HG03280 (cell line): ENCODE measurements at regions not wholly inside any gene's neighbourhood (a gene's known extent, or its start where the extent isn't known, plus 50 kb on each side); places are given as distances from the start of the nearest gene placed in this dataset.
"Not testable (repeated sequence)": the region's sequence is repeated elsewhere in the genome, so short reads cannot be mapped to it uniquely, and the experiment has no call there.

Source experiments
- ATAC-seq: cut with Tn5 transposase; IDR thresholded peaks from one replicate; pipeline ENCODE4 v1.9.1; 2021; ENCODE audit warnings: mild to moderate bottlenecking, moderate library complexity; ENCODE audit not compliant: unreplicated experiment

- no peak for ATAC-seq
Measured at GRCh38 chr4:33068539-33068938, 2348.4 kb downstream of the PCDH7 start.

GRCh38 chr4:33071535-33071934 is 2351.4 kb downstream of the PCDH7 start:
- no peak for ATAC-seq

- no peak for ATAC-seq
Measured at GRCh38 chr4:33072298-33073089, 2352.3 kb downstream of the PCDH7 start.

- ATAC-seq: no peak
Measured at GRCh38 chr4:33073811-33074210, 2353.6 kb downstream of the PCDH7 start.

- ATAC-seq: no peak
Measured at GRCh38 chr4:33078145-33078544, 2358.0 kb downstream of the PCDH7 start.

- ATAC-seq: no peak
Measured at GRCh38 chr4:33080275-33080674, 2360.1 kb downstream of the PCDH7 start.

GRCh38 chr4:33085709-33086108 is 2365.5 kb downstream of the PCDH7 start:
- no peak for ATAC-seq

GRCh38 chr4:33086331-33086925 is 2366.3 kb downstream of the PCDH7 start:
- ATAC-seq: no peak

GRCh38 chr4:33088713-33089112 is 2368.5 kb downstream of the PCDH7 start:
- ATAC-seq: no peak

- no peak for ATAC-seq
Measured at GRCh38 chr4:33090910-33091309, 2370.7 kb downstream of the PCDH7 start.

- ATAC-seq: no peak
Measured at GRCh38 chr4:33091961-33092360, 2371.8 kb downstream of the PCDH7 start.

GRCh38 chr4:33104273-33104672 is 2384.1 kb downstream of the PCDH7 start:
- no peak for ATAC-seq

- no peak for ATAC-seq
Measured at GRCh38 chr4:33107814-33108213, 2387.6 kb downstream of the PCDH7 start.

GRCh38 chr4:33111117-33111516 is 2390.9 kb downstream of the PCDH7 start:
- ATAC-seq: no peak

- ATAC-seq: no peak
Measured at GRCh38 chr4:33116871-33117270, 2396.7 kb downstream of the PCDH7 start.

- ATAC-seq: no peak
Measured at GRCh38 chr4:33126002-33126401, 2405.8 kb downstream of the PCDH7 start.

- ATAC-seq: not testable (repeated sequence)
Measured at GRCh38 chr4:33130662-33131061, 2410.5 kb downstream of the PCDH7 start.

- no peak for ATAC-seq
Measured at GRCh38 chr4:33133723-33134122, 2413.6 kb downstream of the PCDH7 start.

GRCh38 chr4:33134366-33134765 is 2414.2 kb downstream of the PCDH7 start:
- ATAC-seq: no peak

- ATAC-seq: no peak
Measured at GRCh38 chr4:33149658-33150524, 2429.7 kb downstream of the PCDH7 start.

GRCh38 chr4:33150525-33150910 is 2430.3 kb downstream of the PCDH7 start:
- no peak for ATAC-seq

- ATAC-seq: no peak
Measured at GRCh38 chr4:33160126-33160525, 2440.0 kb downstream of the PCDH7 start.
